Right ventricle myocardium superior (tissue), 1 donor: ENCODE measurements at regions not wholly inside any gene's neighbourhood (a gene's known extent, or its start where the extent isn't known, plus 50 kb on each side); places are given as distances from the start of the nearest gene placed in this dataset.

Experiments used
- ATAC-seq: fragments of 200-7000 bp; cut with Tn5 transposase; one replicate; pipeline ENCODE4 v1.9.1; 2020; ENCODE audit warnings: mild to moderate bottlenecking; ENCODE audit not compliant: poor library complexity
- DNase-seq: peaks from one replicate; pipeline ENCODE4 v3.0.0-alpha.2; 2020
- intact Hi-C: fragments of 100-400 bp; cut with DNase I; formaldehyde crosslinking; loops from one replicate; pipeline ENCODE4 v1.11.2; 2022
- donor health status: DM: no; HTN: yes; CAD: no; lungs with severe emphysema.

DNA sequence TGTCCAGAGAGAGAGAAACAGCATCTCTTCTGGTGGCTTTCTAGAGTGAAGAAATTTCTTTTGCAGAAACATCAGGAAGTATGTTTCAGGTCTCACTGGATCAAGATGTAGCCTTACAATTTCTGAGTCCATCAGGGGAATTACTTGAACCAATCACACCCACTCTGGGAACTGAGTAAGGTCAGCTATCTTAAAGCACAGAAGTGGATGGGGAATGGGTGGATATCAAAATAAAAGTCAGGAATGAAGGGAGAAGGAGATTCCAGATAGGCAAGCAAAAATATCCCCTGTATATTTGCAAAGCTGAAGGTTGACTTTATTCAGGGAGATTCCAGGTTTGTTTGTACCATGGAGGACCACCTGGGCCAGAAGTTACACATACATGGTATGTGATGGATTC is 188.0 kb downstream of the CYRIA start:
- DNase-seq: no peak
- intact Hi-C loops: no loop called here
- no peak for ATAC-seq

DNA sequence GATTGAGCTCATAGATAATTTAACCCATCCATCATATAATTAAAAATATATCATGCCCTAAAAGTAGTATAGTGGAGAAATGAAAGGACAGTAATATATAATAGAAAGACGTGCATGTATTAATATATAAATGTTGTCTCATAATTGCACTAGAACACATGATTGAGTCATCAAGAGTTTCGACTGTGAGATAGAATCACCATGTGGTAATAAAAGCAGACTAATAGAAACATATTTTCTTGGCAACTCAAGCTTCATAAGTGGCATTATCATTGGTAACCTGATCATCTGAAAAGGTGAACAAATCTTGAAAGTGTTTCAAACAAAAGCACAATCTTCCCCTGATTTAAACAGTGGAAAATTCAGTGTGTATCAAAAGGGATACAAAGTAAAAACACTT is 188.8 kb downstream of the CYRIA start:
- intact Hi-C loops: no loop called here
- no peak for ATAC-seq
- DNase-seq: no peak

DNA sequence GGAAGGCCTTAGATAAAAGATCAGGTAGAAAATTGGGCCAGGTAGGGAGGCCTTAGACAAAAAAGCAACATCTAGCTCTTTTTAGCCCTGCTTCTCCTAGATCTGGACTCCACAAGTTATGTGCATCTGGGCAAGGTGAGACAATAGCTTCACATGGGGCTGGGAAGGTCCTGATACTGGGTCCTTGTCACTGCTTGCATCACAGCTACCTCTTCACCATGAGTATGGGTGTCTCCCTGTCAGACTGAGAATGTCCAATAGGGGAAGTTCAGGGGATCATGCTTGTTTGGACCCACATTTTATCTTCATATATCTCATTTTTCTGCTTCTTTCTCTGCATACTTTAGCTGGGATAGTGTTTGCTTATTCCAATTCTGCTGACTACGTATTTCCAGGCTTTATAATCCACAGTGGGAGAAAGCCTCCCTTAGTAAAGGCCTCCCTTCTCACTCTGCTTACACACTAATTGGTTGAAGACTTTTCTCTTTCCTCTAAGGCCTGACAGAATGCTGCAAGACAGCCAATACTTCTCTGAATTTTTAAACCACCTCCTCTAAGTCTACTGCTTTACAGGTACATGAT is 189.6 kb downstream of the CYRIA start:
- intact Hi-C loops: no loop called here
- ATAC-seq (no peak), DNase-seq (no peak)

DNA sequence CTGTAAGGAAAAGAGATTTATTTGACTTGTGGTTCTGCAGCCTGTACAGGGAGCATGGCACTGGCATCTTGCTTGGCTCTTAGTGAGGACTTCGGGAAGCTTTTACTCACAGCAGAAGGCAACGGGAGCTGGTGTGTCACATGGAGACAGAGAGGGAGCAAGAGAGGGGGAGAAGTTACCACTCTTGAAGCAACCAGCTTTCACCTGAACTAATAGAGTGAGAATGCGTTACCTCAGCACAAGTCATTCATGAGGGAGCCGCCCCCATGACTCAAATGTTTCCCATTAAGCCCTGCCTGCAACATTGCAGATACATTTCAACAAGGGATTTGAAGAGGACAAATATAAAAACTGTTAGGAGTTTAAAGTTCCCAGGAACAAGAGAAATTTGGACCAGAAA is 190.0 kb downstream of the CYRIA start:
- DNase-seq (no peak), ATAC-seq (no peak)
- intact Hi-C loops: no loop called here

DNA sequence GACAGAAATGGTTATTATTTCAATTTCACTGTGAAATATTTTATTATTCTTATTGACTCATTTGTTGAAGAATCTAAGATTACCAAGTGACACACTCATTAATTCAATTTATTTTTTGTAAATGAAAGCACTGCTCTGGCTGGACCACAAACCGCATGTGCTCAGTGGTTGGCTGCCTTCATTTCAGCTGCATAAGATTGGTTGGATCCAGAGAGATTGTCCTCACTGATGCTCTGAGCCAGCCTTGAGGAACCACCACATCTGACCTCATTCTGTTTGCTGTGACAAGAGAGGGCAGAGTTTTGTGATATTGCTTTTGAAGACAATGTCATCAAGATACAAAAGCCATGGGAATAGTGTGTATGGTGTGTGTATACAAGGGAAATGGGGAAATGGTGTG is 192.1 kb downstream of the CYRIA start:
- no peak for ATAC-seq
- no peak for DNase-seq
- intact Hi-C loops: no loop called here

DNA sequence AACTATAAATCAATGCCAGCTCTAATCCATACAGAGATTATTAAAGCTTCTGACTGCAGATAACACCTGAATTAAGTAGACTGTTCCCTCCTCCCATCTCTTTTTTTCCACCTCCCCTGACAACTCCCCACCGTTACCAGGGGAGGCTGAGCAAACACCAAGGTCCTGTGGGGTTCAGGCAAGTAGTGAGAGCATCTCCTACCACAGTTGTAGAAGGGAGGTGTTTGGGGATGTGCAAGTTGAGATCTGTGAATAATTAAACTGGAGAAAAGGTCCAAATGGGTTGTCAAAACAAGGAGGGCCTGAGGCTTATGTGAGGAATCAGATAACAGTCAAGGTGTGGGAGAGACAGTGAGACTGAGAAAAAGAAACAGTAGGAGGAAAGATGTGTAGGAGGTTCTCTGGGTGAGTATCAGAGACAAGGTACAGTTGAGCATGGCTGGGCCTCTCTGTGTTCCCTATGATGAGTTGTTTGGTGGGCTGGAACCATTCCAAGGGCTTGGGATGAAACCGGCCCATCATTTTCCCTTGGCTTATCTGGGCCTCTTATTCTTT is 194.6 kb downstream of the CYRIA start:
- ATAC-seq: no peak
- intact Hi-C loops: no loop called here

DNA sequence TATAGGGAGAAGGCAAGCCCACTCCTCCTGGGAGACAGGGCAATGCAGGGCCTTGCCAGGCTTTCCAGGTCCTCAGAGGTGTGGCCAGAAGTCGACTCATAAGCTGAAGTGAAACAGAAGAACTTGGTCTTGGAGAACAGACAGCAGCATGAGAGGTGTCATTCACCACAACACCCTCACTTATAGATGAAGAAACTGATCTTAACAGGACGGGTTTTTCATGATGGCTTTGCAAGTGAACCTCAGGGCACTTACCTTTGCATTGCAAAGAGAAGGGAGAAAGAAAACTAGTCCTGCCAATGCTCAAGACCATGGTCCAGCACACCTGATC is 198.8 kb downstream of the CYRIA start:
- no peak for ATAC-seq
- no peak for DNase-seq
- intact Hi-C loops: no loop called here

More for the DNA sequence above, 194.6 kb downstream of the CYRIA start:
- DNase-seq: no peak

DNA sequence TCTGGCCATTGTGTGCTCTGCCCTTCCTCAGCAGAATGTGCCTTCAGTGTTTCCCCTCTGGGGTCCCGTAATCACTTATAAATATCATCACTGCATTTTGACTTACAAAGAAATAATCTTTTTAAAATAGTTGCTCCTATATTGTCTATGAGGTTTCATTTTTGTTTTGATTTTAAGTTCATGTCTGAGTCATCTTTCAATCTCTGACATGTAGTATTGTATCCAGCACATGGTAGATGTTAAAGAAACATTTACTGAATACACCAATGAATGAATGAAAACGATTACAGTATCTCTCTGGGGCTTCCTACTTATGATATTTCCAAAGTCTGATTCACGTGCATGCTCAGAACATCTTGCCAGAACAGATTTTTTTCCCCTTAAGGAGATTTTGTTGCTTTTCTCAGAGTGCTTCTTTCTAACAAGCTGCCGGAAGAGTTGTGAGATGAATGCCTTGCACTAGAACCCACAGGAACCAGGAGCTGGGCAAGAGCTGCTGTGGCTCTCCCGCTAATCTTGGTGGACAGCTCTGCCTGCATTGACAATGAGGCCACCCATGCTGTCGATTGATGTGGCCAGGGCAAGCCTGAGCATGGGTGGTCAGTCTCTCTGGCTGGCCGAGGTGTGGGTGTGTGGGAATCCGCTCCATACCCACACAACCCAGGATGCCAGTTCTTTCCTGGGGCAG is 199.4 kb downstream of the CYRIA start:
- DNase-seq (no peak), ATAC-seq (no peak)
- intact Hi-C loops: no loop called here

DNA sequence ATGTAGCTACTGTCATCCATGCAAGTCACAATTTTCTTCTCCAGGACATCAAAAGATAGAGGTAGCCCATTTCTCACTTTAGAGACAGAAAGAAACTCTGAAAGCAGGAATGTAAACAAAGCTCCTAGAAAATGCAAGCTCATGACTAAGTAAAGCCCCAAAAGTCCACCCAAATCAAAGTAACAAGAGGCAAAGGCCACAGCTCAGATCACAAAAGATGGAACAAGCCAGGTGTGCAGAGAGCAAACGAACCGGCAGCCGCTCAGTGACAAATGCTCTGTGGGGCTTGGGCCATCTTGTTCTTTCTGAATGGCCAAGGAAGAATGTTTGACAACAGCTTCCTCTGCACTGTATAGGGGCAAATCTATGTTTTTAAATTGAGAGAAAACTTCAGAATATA is 201.0 kb downstream of the CYRIA start:
- ATAC-seq (no peak), DNase-seq (no peak)
- intact Hi-C loops: no loop called here

DNA sequence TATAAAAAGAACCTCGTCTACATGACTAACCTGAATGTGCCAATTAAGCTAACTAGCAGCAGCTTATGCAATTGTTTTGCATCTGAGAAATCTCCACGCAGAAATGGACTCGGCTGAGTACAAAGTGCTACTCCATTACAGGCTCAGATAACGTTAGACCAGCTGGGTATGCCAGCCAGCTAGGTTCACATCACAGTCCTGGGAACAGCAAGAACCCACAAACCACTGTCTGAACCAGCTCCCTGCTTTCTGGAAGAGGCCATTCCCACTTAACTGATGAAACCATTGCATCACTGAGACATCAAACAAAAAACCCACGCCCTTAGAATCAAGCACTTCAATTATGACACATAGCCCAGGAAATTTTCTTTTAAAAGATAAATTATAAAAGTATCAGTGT is 202.7 kb downstream of the CYRIA start:
- ATAC-seq: no peak
- no peak for DNase-seq
- intact Hi-C loops: no loop called here

DNA sequence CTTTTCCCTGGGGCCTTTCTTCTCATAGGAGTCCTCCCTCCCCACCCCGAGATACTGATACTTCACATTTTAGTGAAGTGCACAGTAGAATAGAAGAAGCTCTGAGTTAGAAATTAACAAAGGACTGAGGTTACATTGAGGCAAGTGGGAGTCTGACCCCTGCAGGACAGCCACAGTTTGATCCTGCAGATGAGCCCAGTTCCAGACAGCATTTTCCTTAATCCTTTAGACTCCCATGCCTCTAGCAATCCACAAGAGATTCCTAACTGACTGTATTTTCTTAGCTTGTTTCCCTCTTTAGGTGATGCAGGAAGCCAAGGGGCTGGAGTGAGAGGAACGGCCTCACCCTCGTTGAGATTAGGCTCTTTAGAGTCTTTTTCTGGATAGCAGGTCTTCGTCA is 204.0 kb downstream of the CYRIA start:
- ATAC-seq: no peak
- DNase-seq: no peak
- intact Hi-C loops: no loop called here

DNA sequence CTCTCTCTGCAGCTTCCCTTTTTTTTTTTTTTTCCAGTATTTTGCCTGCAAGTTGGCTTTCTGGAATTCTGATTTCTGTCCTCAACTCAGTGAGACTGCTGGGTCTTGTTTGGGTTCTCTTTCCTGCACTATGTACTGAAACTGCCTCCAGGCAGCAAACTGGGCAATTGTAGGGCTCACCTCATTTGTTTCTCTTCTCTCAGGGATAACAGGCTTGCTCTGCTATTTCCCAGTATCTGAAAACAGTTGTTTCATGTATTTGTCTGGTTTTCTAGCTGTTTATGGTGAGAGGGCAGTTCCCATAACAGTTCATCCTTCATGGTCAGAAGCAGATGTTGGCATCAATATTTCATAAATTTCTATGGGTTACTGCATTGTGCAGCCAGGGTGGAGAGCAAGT is 206.0 kb downstream of the CYRIA start:
- intact Hi-C loops: no loop called here
- ATAC-seq: no peak
- no peak for DNase-seq

DNA sequence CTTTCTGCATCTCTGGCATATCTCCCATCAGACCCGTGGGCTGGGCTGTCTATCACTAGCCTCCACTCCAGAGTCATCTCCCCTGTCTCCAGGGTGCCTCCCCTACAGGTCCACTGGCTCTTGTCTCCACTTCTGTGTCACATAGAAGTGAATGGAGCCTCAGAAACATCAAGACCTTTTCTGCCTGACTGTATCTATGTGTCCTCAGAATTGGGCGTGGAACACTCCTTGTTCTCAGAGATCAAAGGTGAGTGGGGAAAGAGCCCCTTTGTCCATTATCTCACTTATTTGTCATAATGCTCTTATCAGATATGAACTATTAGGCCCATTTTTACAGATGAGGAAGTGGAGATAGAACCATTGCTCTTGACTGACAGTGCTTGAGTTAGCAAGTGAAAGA is 211.0 kb downstream of the CYRIA start:
- intact Hi-C loops: no loop called here
- DNase-seq: no peak
- ATAC-seq: no peak

DNA sequence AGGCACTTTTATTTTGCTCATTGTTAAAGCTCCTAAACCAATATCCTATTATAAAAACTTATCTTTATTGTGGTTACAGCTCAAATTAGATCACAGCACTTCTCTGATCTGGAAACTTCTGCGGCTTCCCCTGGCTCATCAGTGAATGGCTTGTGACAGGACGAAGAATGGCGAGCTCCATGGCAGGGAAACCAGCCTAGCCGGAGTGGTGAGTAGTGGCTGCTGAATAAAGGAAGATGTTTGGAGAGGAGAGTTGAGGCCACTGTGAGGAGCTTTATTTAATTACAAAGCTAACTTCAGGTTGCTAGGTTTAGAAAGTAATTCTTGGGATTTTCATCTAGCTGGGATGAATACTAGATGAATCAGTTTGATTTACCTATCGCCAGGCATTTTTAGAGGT is 213.5 kb downstream of the CYRIA start:
- intact Hi-C loops: no loop called here
- DNase-seq (no peak), ATAC-seq (no peak)

DNA sequence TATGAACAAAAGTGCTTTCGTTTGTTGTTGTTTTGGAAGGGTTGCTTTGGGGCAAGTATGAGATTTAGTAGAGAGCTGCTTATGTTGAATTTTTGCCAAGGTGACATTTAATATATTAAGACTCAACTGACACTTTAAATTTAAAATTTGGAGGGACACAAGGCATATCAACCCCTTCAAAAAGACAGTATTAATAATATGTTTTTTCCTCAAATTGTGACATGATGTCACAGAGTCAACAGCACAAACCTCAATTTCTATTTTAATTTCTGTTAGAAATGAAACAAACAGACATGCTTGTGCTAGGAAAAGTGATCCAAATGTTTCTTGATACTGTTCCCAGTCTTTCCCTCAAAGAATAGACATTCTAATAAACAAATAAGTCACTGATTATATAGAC is 218.9 kb downstream of the CYRIA start:
- no peak for ATAC-seq
- no peak for DNase-seq

DNA sequence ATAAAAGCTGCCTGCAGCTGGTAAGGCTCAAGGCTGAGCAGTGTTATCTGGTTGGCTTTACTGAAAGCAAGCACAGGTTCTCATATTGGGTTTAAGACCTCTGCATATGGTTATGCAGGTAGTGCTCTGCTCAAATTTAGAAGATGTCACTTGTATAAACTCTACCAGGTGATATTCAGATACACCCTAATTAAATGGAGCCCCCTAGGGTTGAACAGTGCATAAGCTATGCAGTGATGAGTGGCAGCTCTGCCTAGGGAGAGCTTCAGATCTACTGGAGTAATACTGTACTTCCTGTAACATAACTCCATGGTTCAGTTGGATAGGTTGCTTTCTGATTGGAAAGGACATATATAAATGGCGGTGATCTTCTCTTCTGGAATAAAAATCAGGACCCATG is 222.7 kb downstream of the CYRIA start:
- ATAC-seq: no peak
- DNase-seq: no peak
- intact Hi-C loops: no loop called here

More for the DNA sequence above, 218.9 kb downstream of the CYRIA start:
- intact Hi-C loops: no loop called here

DNA sequence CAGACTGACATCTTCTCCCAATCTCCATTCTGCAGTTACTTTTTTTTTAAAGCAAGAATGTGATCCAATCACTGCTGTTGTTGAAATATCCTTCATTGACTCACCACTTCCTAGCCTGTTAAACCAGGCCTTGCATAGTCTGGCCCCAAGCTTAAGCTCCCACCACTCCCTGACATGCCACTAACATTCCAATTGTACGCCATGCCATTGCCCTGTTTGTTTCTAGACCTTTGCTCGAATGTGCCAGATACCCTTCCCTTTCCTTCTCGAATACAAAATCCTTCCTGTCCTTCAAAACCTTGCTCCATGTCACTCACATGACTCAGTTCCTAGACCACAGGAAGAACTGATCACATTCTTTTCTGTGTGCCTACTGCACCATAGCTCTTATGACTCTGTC is 224.2 kb downstream of the CYRIA start:
- ATAC-seq (no peak), DNase-seq (no peak)
- intact Hi-C loops: no loop called here

DNA sequence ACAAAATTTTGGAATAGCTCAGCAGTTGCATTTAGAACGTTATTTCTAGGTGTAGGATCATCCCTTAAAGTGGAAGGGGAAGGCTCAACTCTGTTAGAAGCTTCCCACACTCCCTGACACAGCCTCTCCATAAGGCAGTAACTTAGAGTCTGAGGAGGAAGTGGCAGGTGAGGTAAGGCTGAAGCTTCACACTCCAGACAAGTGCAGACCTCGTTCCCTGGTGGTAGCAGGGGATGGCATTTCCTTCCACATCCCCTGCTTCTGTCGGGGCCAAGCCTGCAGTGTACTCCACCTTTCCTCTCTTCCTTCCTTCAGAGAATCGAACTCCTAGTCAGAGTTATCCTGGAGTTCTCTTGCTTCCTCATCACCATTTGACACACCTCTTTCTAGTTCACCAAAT is 224.7 kb downstream of the CYRIA start:
- no peak for ATAC-seq
- DNase-seq: no peak
- intact Hi-C loops: no loop called here

DNA sequence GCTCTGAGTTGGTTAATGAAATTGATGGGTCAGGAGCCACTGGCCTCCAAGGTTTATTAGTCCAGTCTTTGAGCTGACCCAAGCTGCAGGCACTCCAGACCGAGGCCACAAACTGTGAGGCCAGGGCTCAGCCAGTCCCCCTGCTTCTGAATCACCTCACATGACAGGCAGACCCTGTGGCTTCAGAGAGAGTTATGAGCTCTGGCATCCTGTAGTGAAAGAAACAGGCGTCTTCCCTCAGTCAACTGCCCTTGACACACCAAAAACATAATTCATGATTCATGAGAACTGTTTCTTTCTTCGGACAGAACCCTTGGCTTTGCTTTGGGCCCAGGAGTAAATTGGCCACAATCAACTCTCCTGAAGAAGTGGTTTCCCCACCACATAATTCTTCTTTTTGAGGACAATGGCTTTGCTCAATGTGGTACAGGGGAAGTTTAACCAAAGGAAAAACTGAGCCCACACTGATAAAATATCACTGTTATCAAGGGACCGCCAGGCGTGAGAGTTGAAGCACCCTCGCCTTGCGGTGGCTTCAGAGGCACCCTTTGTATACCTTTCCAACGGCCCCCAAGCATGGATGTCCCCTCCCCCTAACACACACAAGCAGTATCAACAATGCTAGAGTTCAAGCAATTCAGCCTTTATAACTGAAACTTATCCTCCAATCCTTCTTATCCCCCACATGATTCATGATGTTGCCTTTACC is 226.9 kb downstream of the CYRIA start:
- ATAC-seq: no peak

DNA sequence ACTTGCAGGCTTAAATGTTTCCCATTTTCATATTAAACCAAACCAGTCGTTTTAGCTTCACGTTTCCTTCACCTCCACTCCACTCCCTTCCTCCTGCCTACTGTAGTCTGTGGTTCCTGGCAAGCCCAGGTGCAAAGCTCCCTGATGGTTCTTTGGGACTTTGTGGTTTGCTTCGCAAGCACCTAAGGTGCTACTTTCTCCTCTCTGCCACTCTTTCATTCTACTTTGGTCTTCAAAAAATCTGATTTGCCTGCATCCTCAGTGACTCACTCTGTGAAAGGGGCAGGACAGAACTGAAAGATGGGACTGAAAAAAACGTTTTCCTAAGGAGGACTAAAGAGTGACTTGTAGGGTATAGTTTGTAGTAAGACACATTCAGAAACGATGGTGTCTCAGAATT is 228.4 kb downstream of the CYRIA start:
- ATAC-seq: no peak
- intact Hi-C loops: no loop called here

More for the DNA sequence above, 226.9 kb downstream of the CYRIA start:
- no peak for DNase-seq
- intact Hi-C loops: no loop called here

More for the DNA sequence above, 228.4 kb downstream of the CYRIA start:
- DNase-seq: no peak
